GM21360 (cell line): ENCODE measurements at regions not wholly inside any gene's neighbourhood (a gene's known extent, or its start where the extent isn't known, plus 50 kb on each side); places are given as distances from the start of the nearest gene placed in this dataset.

Source experiments
- ATAC-seq: cut with Tn5 transposase; IDR thresholded peaks from one replicate; pipeline ENCODE4 v1.9.1; 2021; ENCODE audit warnings: mild to moderate bottlenecking, moderate library complexity; ENCODE audit not compliant: unreplicated experiment

- no peak for ATAC-seq
Measured at GRCh38 chr12:105977652-105978051, 161.1 kb downstream of the NUAK1 start.

GRCh38 chr12:105978276-105978675, 160.5 kb downstream of the NUAK1 start:
- ATAC-seq = no peak

GRCh38 chr12:105978686-105979085, 160.1 kb downstream of the NUAK1 start:
- ATAC-seq = no peak

GRCh38 chr12:105980085-105980484, 158.7 kb downstream of the NUAK1 start:
- ATAC-seq = no peak

GRCh38 chr12:105980533-105980932, 158.2 kb downstream of the NUAK1 start:
- no peak for ATAC-seq

- no peak for ATAC-seq
Measured at GRCh38 chr12:105982022-105982421, 156.7 kb downstream of the NUAK1 start.

- no peak for ATAC-seq
Measured at GRCh38 chr12:105983622-105984320, 155.0 kb downstream of the NUAK1 start.

GRCh38 chr12:105985383-105985782, 153.4 kb downstream of the NUAK1 start:
- no peak for ATAC-seq

- ATAC-seq = no peak
Measured at GRCh38 chr12:105986779-105987684, 151.7 kb downstream of the NUAK1 start.

GRCh38 chr12:105987685-105988035, 151.1 kb downstream of the NUAK1 start:
- no peak for ATAC-seq

- no peak for ATAC-seq
Measured at GRCh38 chr12:105992849-105993740, 145.7 kb downstream of the NUAK1 start.

GRCh38 chr12:105993766-105994555, 144.8 kb downstream of the NUAK1 start:
- ATAC-seq = no peak

- ATAC-seq = no peak
Measured at GRCh38 chr12:105995961-105996431, 142.8 kb downstream of the NUAK1 start.

- ATAC-seq = no peak
Measured at GRCh38 chr12:105998561-105998960, 140.2 kb downstream of the NUAK1 start.

GRCh38 chr12:106000382-106001104, 138.2 kb downstream of the NUAK1 start:
- no peak for ATAC-seq

GRCh38 chr12:106001105-106001836, 137.5 kb downstream of the NUAK1 start:
- no peak for ATAC-seq

GRCh38 chr12:106001837-106002218, 136.9 kb downstream of the NUAK1 start:
- ATAC-seq = no peak

- no peak for ATAC-seq
Measured at GRCh38 chr12:106003297-106003696, 135.5 kb downstream of the NUAK1 start.

GRCh38 chr12:106004289-106004688, 134.5 kb downstream of the NUAK1 start:
- ATAC-seq = no peak
